Dendritic cell treated with granulocyte-macrophage colony-stimulating factor and Interleukin-4, amounts not matched to agents 40 ng/mL and 50 ng/mL, for 4 days (primary cell): ENCODE measurements at regions not wholly inside any gene's neighbourhood (a gene's known extent, or its start where the extent isn't known, plus 50 kb on each side); places are given as distances from the start of the nearest gene placed in this dataset.
"Not testable (repeated sequence)": the region's sequence is repeated elsewhere in the genome, so short reads cannot be mapped to it uniquely, and the experiment has no call there.

Source experiments
- H3K27ac Mint-ChIP-seq: one replicate; pipeline ENCODE4 v1.8.0; 2022; ENCODE audit warnings: mild to moderate bottlenecking, mixed read lengths
- H3K27me3 Mint-ChIP-seq: one replicate; pipeline ENCODE4 v1.8.0; 2022; ENCODE audit warnings: mild to moderate bottlenecking, mixed read lengths
- H3K36me3 Mint-ChIP-seq: one replicate; pipeline ENCODE4 v1.8.0; 2022; ENCODE audit warnings: low read depth, mixed read lengths
- H3K4me1 Mint-ChIP-seq: one replicate; pipeline ENCODE4 v1.8.0; 2022; ENCODE audit warnings: low read depth, mixed read lengths
- H3K4me3 Mint-ChIP-seq: one replicate; pipeline ENCODE4 v1.8.0; 2022; ENCODE audit warnings: mild to moderate bottlenecking, moderate library complexity, mixed read lengths
- H3K9me3 Mint-ChIP-seq: one replicate; pipeline ENCODE4 v1.8.0; 2022; ENCODE audit warnings: mixed read lengths
- intact Hi-C: fragments of 100-400 bp; cut with micrococcal nuclease; formaldehyde crosslinking; loops from one replicate; pipeline ENCODE4 v1.15.0; 2022

- H3K27ac Mint-ChIP-seq, result no peak overlapping the region
- intact Hi-C loops, result no loop called here
- H3K27me3 Mint-ChIP-seq, result no peaks in the 10 kb centered on the region
- H3K9me3 Mint-ChIP-seq, result peaks cover 28% of the 10 kb centered on the region
- no peaks in the 10 kb centered on the region for H3K36me3 Mint-ChIP-seq
- no peaks in the 10 kb centered on the region for H3K4me1 Mint-ChIP-seq
- H3K4me3 Mint-ChIP-seq, result no peak overlapping the region
Measured at GRCh38 chr3:176359211-176359610, 838.1 kb downstream of the TBL1XR1 start.

GRCh38 chr3:176357891-176358290 lies 839.4 kb downstream of the TBL1XR1 start:
- intact Hi-C loops, result no loop called here
- H3K4me1 Mint-ChIP-seq, result no peaks in the 10 kb centered on the region
- no peak overlapping the region for H3K4me3 Mint-ChIP-seq
- H3K27ac Mint-ChIP-seq, result no peak overlapping the region
- no peaks in the 10 kb centered on the region for H3K36me3 Mint-ChIP-seq
- peaks cover 26% of the 10 kb centered on the region for H3K9me3 Mint-ChIP-seq
- no peaks in the 10 kb centered on the region for H3K27me3 Mint-ChIP-seq

- intact Hi-C loops, result no loop called here
- Mint-ChIP-seq H3K4me1 (no peaks in the 10 kb centered on the region), H3K36me3 (no peaks in the 10 kb centered on the region), H3K4me3 (no peak overlapping the region), H3K27me3 (no peaks in the 10 kb centered on the region), H3K27ac (no peak overlapping the region), H3K9me3 (peaks cover 14% of the 10 kb centered on the region)
Measured at GRCh38 chr3:176354843-176355242, 842.4 kb downstream of the TBL1XR1 start.

- Mint-ChIP-seq H3K4me3 (no peak overlapping the region), H3K27me3 (no peaks in the 10 kb centered on the region), H3K4me1 (no peaks in the 10 kb centered on the region), H3K36me3 (no peaks in the 10 kb centered on the region), H3K27ac (no peak overlapping the region), H3K9me3 (peaks cover 21% of the 10 kb centered on the region)
- intact Hi-C loops, result no loop called here
Measured at GRCh38 chr3:176352716-176353334, 844.5 kb downstream of the TBL1XR1 start.

- no peaks in the 10 kb centered on the region for H3K36me3 Mint-ChIP-seq
- H3K4me1 Mint-ChIP-seq, result no peaks in the 10 kb centered on the region
- no peaks in the 10 kb centered on the region for H3K27me3 Mint-ChIP-seq
- H3K9me3 Mint-ChIP-seq, result peaks cover 27% of the 10 kb centered on the region
- intact Hi-C loops, result no loop called here
- no peak overlapping the region for H3K27ac Mint-ChIP-seq
- no peak overlapping the region for H3K4me3 Mint-ChIP-seq
Measured at GRCh38 chr3:176351408-176351807, 845.9 kb downstream of the TBL1XR1 start.

GRCh38 chr3:176349706-176350105 lies 847.6 kb downstream of the TBL1XR1 start:
- no peak overlapping the region for H3K27ac Mint-ChIP-seq
- H3K27me3 Mint-ChIP-seq, result no peaks in the 10 kb centered on the region
- H3K4me1 Mint-ChIP-seq, result no peaks in the 10 kb centered on the region
- peaks cover 42% of the 10 kb centered on the region for H3K9me3 Mint-ChIP-seq
- no peak overlapping the region for H3K4me3 Mint-ChIP-seq
- intact Hi-C loops, result no loop called here
- H3K36me3 Mint-ChIP-seq, result no peaks in the 10 kb centered on the region

GRCh38 chr3:176347424-176348146 lies 849.7 kb downstream of the TBL1XR1 start:
- no peaks in the 10 kb centered on the region for H3K4me1 Mint-ChIP-seq

GRCh38 chr3:176341963-176342362 lies 855.3 kb downstream of the TBL1XR1 start:
- no peak overlapping the region for H3K27ac Mint-ChIP-seq
- no peak overlapping the region for H3K4me3 Mint-ChIP-seq
- no peaks in the 10 kb centered on the region for H3K27me3 Mint-ChIP-seq
- H3K4me1 Mint-ChIP-seq, result no peaks in the 10 kb centered on the region
- intact Hi-C loops, result no loop called here
- no peaks in the 10 kb centered on the region for H3K36me3 Mint-ChIP-seq
- H3K9me3 Mint-ChIP-seq, result peaks cover 45% of the 10 kb centered on the region

More at GRCh38 chr3:176347424-176348146, 849.7 kb downstream of the TBL1XR1 start:
- H3K36me3 Mint-ChIP-seq, result no peaks in the 10 kb centered on the region
- peaks cover 60% of the 10 kb centered on the region for H3K9me3 Mint-ChIP-seq
- no peaks in the 10 kb centered on the region for H3K27me3 Mint-ChIP-seq
- intact Hi-C loops, result no loop called here
- no peak overlapping the region for H3K27ac Mint-ChIP-seq
- H3K4me3 Mint-ChIP-seq, result no peak overlapping the region

- Mint-ChIP-seq H3K27ac (no peak overlapping the region), H3K4me3 (no peak overlapping the region), H3K36me3 (no peaks in the 10 kb centered on the region), H3K9me3 (peaks cover 53% of the 10 kb centered on the region), H3K27me3 (no peaks in the 10 kb centered on the region), H3K4me1 (no peaks in the 10 kb centered on the region)
- intact Hi-C loops, result no loop called here
Measured at GRCh38 chr3:176328666-176329065, 868.6 kb downstream of the TBL1XR1 start.

GRCh38 chr3:176328198-176328597 lies 869.1 kb downstream of the TBL1XR1 start:
- no peaks in the 10 kb centered on the region for H3K36me3 Mint-ChIP-seq
- no peak overlapping the region for H3K4me3 Mint-ChIP-seq
- no peaks in the 10 kb centered on the region for H3K27me3 Mint-ChIP-seq
- intact Hi-C loops, result no loop called here
- H3K9me3 Mint-ChIP-seq, result peaks cover 54% of the 10 kb centered on the region
- H3K4me1 Mint-ChIP-seq, result no peaks in the 10 kb centered on the region
- H3K27ac Mint-ChIP-seq, result no peak overlapping the region

- H3K4me1 Mint-ChIP-seq, H3K27me3 Mint-ChIP-seq, H3K36me3 Mint-ChIP-seq, intact Hi-C loops, H3K27ac Mint-ChIP-seq, H3K4me3 Mint-ChIP-seq: not testable (repeated sequence)
- H3K9me3 Mint-ChIP-seq, result peaks cover 63% of the 10 kb centered on the region
Measured at GRCh38 chr3:176326894-176327490, 870.3 kb downstream of the TBL1XR1 start.

GRCh38 chr3:176321532-176321931 lies 875.8 kb downstream of the TBL1XR1 start:
- H3K27me3 Mint-ChIP-seq, H3K4me3 Mint-ChIP-seq, H3K4me1 Mint-ChIP-seq, intact Hi-C loops, H3K27ac Mint-ChIP-seq, H3K36me3 Mint-ChIP-seq: not testable (repeated sequence)
- peaks cover 65% of the 10 kb centered on the region for H3K9me3 Mint-ChIP-seq

- no peak overlapping the region for H3K4me3 Mint-ChIP-seq
- no peaks in the 10 kb centered on the region for H3K27me3 Mint-ChIP-seq
- H3K4me1 Mint-ChIP-seq, result no peaks in the 10 kb centered on the region
- H3K36me3 Mint-ChIP-seq, result no peaks in the 10 kb centered on the region
- intact Hi-C loops, result no loop called here
- no peak overlapping the region for H3K27ac Mint-ChIP-seq
- peaks cover 61% of the 10 kb centered on the region for H3K9me3 Mint-ChIP-seq
Measured at GRCh38 chr3:176321099-176321498, 876.2 kb downstream of the TBL1XR1 start.

- H3K27ac Mint-ChIP-seq, result no peak overlapping the region
- intact Hi-C loops, result no loop called here
- H3K4me1 Mint-ChIP-seq, result no peaks in the 10 kb centered on the region
- no peaks in the 10 kb centered on the region for H3K36me3 Mint-ChIP-seq
- H3K9me3 Mint-ChIP-seq, result peaks cover 43% of the 10 kb centered on the region
- H3K27me3 Mint-ChIP-seq, result no peaks in the 10 kb centered on the region
- no peak overlapping the region for H3K4me3 Mint-ChIP-seq
Measured at GRCh38 chr3:176313426-176313825, 883.9 kb downstream of the TBL1XR1 start.
